ENCODE measurements at regions not wholly inside any gene's neighbourhood (a gene's known extent, or its start where the extent isn't known, plus 50 kb on each side); places are given as distances from the start of the nearest gene placed in this dataset.

- DNase-seq = no peak
Measured at GRCh38 chr6:18785810-18786490, 398.8 kb downstream of the RNF144B start.

- no peak for DNase-seq
Measured at GRCh38 chr6:18792866-18793265, 405.7 kb downstream of the RNF144B start.

- no peak for DNase-seq
Measured at GRCh38 chr6:18795726-18796125, 408.6 kb downstream of the RNF144B start.

GRCh38 chr6:18820725-18821124, 433.6 kb downstream of the RNF144B start:
- no peak for DNase-seq

GRCh38 chr6:18823782-18824386, 436.7 kb downstream of the RNF144B start:
- DNase-seq = no peak

- DNase-seq = no peak
Measured at GRCh38 chr6:18829272-18829870, 442.2 kb downstream of the RNF144B start.

- DNase-seq = no peak
Measured at GRCh38 chr6:18835976-18836375, 448.8 kb downstream of the RNF144B start.

GRCh38 chr6:18837013-18837412, 449.9 kb downstream of the RNF144B start:
- no peak for DNase-seq

- no peak for DNase-seq
Measured at GRCh38 chr6:18842534-18842933, 455.4 kb downstream of the RNF144B start.

- DNase-seq = no peak
Measured at GRCh38 chr6:18845896-18846295, 458.7 kb downstream of the RNF144B start.

- no peak for DNase-seq
Measured at GRCh38 chr6:18846327-18846726, 459.2 kb downstream of the RNF144B start.

- no peak for DNase-seq
Measured at GRCh38 chr6:18861204-18861603, 474.1 kb downstream of the RNF144B start.

GRCh38 chr6:18883268-18883667, 496.1 kb downstream of the RNF144B start:
- no peak for DNase-seq

GRCh38 chr6:18883851-18884250, 496.7 kb downstream of the RNF144B start:
- DNase-seq = no peak

- DNase-seq = no peak
Measured at GRCh38 chr6:18893540-18894269, 506.6 kb downstream of the RNF144B start.

- no peak for DNase-seq
Measured at GRCh38 chr6:18897350-18897749, 510.2 kb downstream of the RNF144B start.

- no peak for DNase-seq
Measured at GRCh38 chr6:18904681-18905080, 517.5 kb downstream of the RNF144B start.

GRCh38 chr6:18920701-18921100, 533.6 kb downstream of the RNF144B start:
- no peak for DNase-seq

- DNase-seq = no peak
Measured at GRCh38 chr6:18931086-18931485, 543.9 kb downstream of the RNF144B start.

- no peak for DNase-seq
Measured at GRCh38 chr6:18958146-18958545, 571.0 kb downstream of the RNF144B start.

GRCh38 chr6:18961566-18961965, 574.4 kb downstream of the RNF144B start:
- DNase-seq = no peak

GRCh38 chr6:18962361-18962905, 575.3 kb downstream of the RNF144B start:
- no peak for DNase-seq

- no peak for DNase-seq
Measured at GRCh38 chr6:18963439-18963838, 576.3 kb downstream of the RNF144B start.
